GM23338 (cell line): ENCODE measurements at regions not wholly inside any gene's neighbourhood (a gene's known extent, or its start where the extent isn't known, plus 50 kb on each side); places are given as distances from the start of the nearest gene placed in this dataset.

Experiments used
- ATAC-seq: fragments of 200-7000 bp; cut with Tn5 transposase; 3 replicates; pipeline ENCODE4 v1.9.1; 2020
- DNase-seq: peaks from one replicate; pipeline ENCODE4 v3.0.0-alpha.2; 2015; ENCODE audit warnings: low spot score
- H2AFZ ChIP-seq: fragments of 200-600 bp; sonication (generic); 2 replicates; pipeline ENCODE4 v1.8.0; 2016; ENCODE audit warnings: antibody characterized with exemption, mild to moderate bottlenecking, moderate library complexity
- H3F3A ChIP-seq: fragments of 200-600 bp; sonication (generic); replicated peaks from 2 replicates; pipeline ENCODE4 v1.8.0; 2017; ENCODE audit warnings: antibody characterized with exemption, mixed run types, low read depth
- H3K27ac ChIP-seq: fragments of 200-600 bp; sonication (generic); 2 replicates; pipeline ENCODE4 v1.6.1; 2016; ENCODE audit warnings: low read depth
- H3K27me3 ChIP-seq: fragments of 200-600 bp; sonication (generic); 2 replicates; pipeline ENCODE4 v1.8.0; 2016; ENCODE audit warnings: mild to moderate bottlenecking, mixed run types, moderate library complexity; ENCODE audit not compliant: insufficient read depth
- H3K36me3 ChIP-seq: fragments of 200-600 bp; sonication (generic); 2 replicates; pipeline ENCODE4 v1.8.0; 2016; ENCODE audit warnings: mild to moderate bottlenecking; ENCODE audit not compliant: insufficient read depth
- H3K4me1 ChIP-seq: fragments of 200-600 bp; sonication (generic); 2 replicates; pipeline ENCODE4 v1.8.0; 2016; ENCODE audit warnings: mild to moderate bottlenecking, moderate library complexity; ENCODE audit not compliant: insufficient read depth
- H3K4me2 ChIP-seq: fragments of 200-600 bp; sonication (generic); 2 replicates; pipeline ENCODE4 v1.7.1; 2017; ENCODE audit warnings: mixed run types
- H3K4me3 ChIP-seq: fragments of 200-600 bp; sonication (generic); 2 replicates; pipeline ENCODE4 v1.6.1; 2016; ENCODE audit warnings: mixed run types
- H3K79me2 ChIP-seq: fragments of 200-600 bp; sonication (generic); replicated peaks from 2 replicates; pipeline ENCODE4 v1.8.0; 2017; ENCODE audit warnings: mild to moderate bottlenecking; ENCODE audit not compliant: insufficient read depth
- H3K9me2 ChIP-seq: fragments of 200-600 bp; sonication (generic); 2 replicates; pipeline ENCODE4 v1.8.0; 2017; ENCODE audit not compliant: insufficient read depth
- H4K20me1 ChIP-seq: fragments of 200-600 bp; sonication (generic); replicated peaks from 2 replicates; pipeline ENCODE4 v1.8.0; 2017; ENCODE audit warnings: mild to moderate bottlenecking; ENCODE audit not compliant: insufficient read depth
- H3K27ac Mint-ChIP-seq: 2 replicates; pipeline ENCODE4 v1.8.0; 2020; ENCODE audit warnings: inconsistent platforms, mild to moderate bottlenecking, moderate library complexity, mixed read lengths
- H3K27me3 Mint-ChIP-seq: 3 replicates; pipeline ENCODE4 v1.8.0; 2022; ENCODE audit warnings: low read depth, mild to moderate bottlenecking, moderate library complexity, mixed read lengths, inconsistent platforms; ENCODE audit not compliant: insufficient read depth, poor library complexity
- H3K36me3 Mint-ChIP-seq: 3 replicates; pipeline ENCODE4 v1.8.0; 2021; ENCODE audit warnings: low read depth, mild to moderate bottlenecking, inconsistent platforms, moderate library complexity, mixed read lengths
- H3K4me1 Mint-ChIP-seq: 3 replicates; pipeline ENCODE4 v1.8.0; 2020; ENCODE audit warnings: mild to moderate bottlenecking, inconsistent platforms, mixed read lengths
- H3K4me3 Mint-ChIP-seq: 3 replicates; pipeline ENCODE4 v1.8.0; 2021; ENCODE audit warnings: moderate library complexity, mild to moderate bottlenecking, inconsistent platforms, mixed read lengths
- H3K9me3 Mint-ChIP-seq: 3 replicates; pipeline ENCODE4 v1.8.0; 2020; ENCODE audit warnings: moderate library complexity, mild to moderate bottlenecking, inconsistent platforms, mixed read lengths
- CREB1 ChIP-seq: fragments of 250-450 bp; sonication (Bioruptor Pico); IDR thresholded peaks from 2 replicates; pipeline ENCODE4 v1.5.0; 2020; ENCODE audit warnings: low read depth, mild to moderate bottlenecking, moderate library complexity
- CTCF ChIP-seq, 2 experiments: fragments of 200-600 bp in 1 of 2; sonication (generic) in 1 of 2; conservative IDR thresholded peaks; 2 replicates each; pipeline versions ENCODE4 v1.5.1 to v1.6.1; 2016 to 2017; ENCODE audit warnings: antibody characterized with exemption in 2 of 2, low read depth in 2 of 2, mild to moderate bottlenecking in 2 of 2, moderate library complexity in 1 of 2
- ETS1 ChIP-seq: IDR thresholded peaks from 2 replicates; pipeline ENCODE4 v1.6.1; 2016; ENCODE audit warnings: antibody characterized with exemption
- EZH2 ChIP-seq: fragments of 200-600 bp; sonication (generic); IDR thresholded peaks from one replicate; pipeline ENCODE4 v1.8.0; 2017; ENCODE audit warnings: antibody characterized with exemption, mild to moderate bottlenecking, low read depth; ENCODE audit not compliant: unreplicated experiment
- EZH2phosphoT487 ChIP-seq: fragments of 200-600 bp; sonication (generic); IDR thresholded peaks from one replicate; pipeline ENCODE4 v1.8.1; 2018; ENCODE audit warnings: antibody characterized with exemption; ENCODE audit not compliant: unreplicated experiment
- JUNB ChIP-seq: IDR thresholded peaks from one replicate; pipeline ENCODE4 v1.6.1; 2016; ENCODE audit warnings: antibody characterized with exemption; ENCODE audit not compliant: unreplicated experiment
- NANOG ChIP-seq: IDR thresholded peaks from 2 replicates; pipeline ENCODE4 v1.6.1; 2016; ENCODE audit warnings: antibody characterized with exemption, borderline replicate concordance
- POLR2AphosphoS5 ChIP-seq: IDR thresholded peaks from 2 replicates; pipeline ENCODE4 v1.6.1; 2016; ENCODE audit warnings: antibody characterized with exemption, low read depth
- REST ChIP-seq: IDR thresholded peaks from one replicate; pipeline ENCODE4 v1.6.1; 2018; ENCODE audit warnings: antibody characterized with exemption; ENCODE audit not compliant: unreplicated experiment
- STAT1 ChIP-seq: IDR thresholded peaks from one replicate; pipeline ENCODE4 v1.6.1; 2016; ENCODE audit warnings: antibody characterized with exemption; ENCODE audit not compliant: unreplicated experiment
- ZNF114 ChIP-seq: fragments of 250-450 bp; sonication (Bioruptor Pico); IDR thresholded peaks from 2 replicates; pipeline ENCODE4 v1.5.0; 2020; ENCODE audit warnings: mild to moderate bottlenecking, moderate library complexity
- ZNF331 ChIP-seq: fragments of 250-450 bp; sonication (Bioruptor Pico); IDR thresholded peaks from 2 replicates; pipeline ENCODE4 v1.5.0; 2020; ENCODE audit warnings: low read depth, mild to moderate bottlenecking, moderate library complexity
- ZNF462 ChIP-seq: fragments of 250-450 bp; sonication (Bioruptor Pico); IDR thresholded peaks from 2 replicates; pipeline ENCODE4 v1.5.0; 2020; ENCODE audit warnings: mild to moderate bottlenecking, moderate library complexity

- Histone ChIP-seq H3K4me3 (no peak overlapping the region), H3K9me2 (0 out of 2 replicates have a peak, but pooled peaks cover 6% of the 10 kb centered on the region), H4K20me1 (no peaks in the 10 kb centered on the region), H3K36me3 (no peaks in the 10 kb centered on the region), H3K79me2 (no peaks in the 10 kb centered on the region), H3K27me3 (no peaks in the 10 kb centered on the region), H3K27ac (no peak overlapping the region), H3K4me1 (no peaks in the 10 kb centered on the region), H2AFZ (no peak overlapping the region), H3F3A (no peaks in the 10 kb centered on the region), H3K4me2 (no peak overlapping the region)
- TF ChIP-seq ETS1 (no peak), CTCF (conservative IDR thresholded peaks at IDR 0.05; ENCODE audit: low read depth in 2 of 2) (no peak), POLR2AphosphoS5 (no peak), CREB1 (CRISPR knock-in tag) (no peak), NANOG (no peak), JUNB (no peak), REST (no peak), STAT1 (no peak), EZH2 (no peak), ZNF462 (CRISPR knock-in tag) (no peak), ZNF114 (CRISPR knock-in tag) (no peak), ZNF331 (CRISPR knock-in tag) (no peak), EZH2phosphoT487 (no peak)
- Mint-ChIP-seq H3K9me3 (peaks cover 4% of the 10 kb centered on the region; the same call in 1 of the 3 replicates), H3K4me3 (no peak overlapping the region), H3K27me3 (peaks cover 2% of the 10 kb centered on the region), H3K36me3 (no peaks in the 10 kb centered on the region), H3K4me1 (no peaks in the 10 kb centered on the region), H3K27ac (no peak overlapping the region)
- DNase-seq (no peak), ATAC-seq (no peak)
Observed at GRCh38 chr11:26830757-26831156, 108.9 kb upstream of the SLC5A12 start.
